ENCODE measurements at regions not wholly inside any gene's neighbourhood (a gene's known extent, or its start where the extent isn't known, plus 50 kb on each side); places are given as distances from the start of the nearest gene placed in this dataset.
"Not testable (repeated sequence)": the region's sequence is repeated elsewhere in the genome, so short reads cannot be mapped to it uniquely, and the experiment has no call there.

- no peak for DNase-seq
Observed at GRCh38 chr7:28315565-28316410, 96.5 kb upstream of the CREB5 start.

GRCh38 chr7:28316489-28316888 lies 95.8 kb upstream of the CREB5 start:
- no peak for DNase-seq
- in situ Hi-C loops (cut with HindIII; ENCODE audit: low pct_ligation_motif_present, low pct_unique_long_range_greater_than_20kb, low sequenced_read_pairs) = no loop called here

More at GRCh38 chr7:28315565-28316410, 96.5 kb upstream of the CREB5 start:
- in situ Hi-C loops (cut with HindIII; ENCODE audit: low pct_ligation_motif_present, low pct_unique_long_range_greater_than_20kb, low sequenced_read_pairs) = no loop called here

GRCh38 chr7:28318101-28318762 lies 94.1 kb upstream of the CREB5 start:
- in situ Hi-C loops (cut with HindIII; ENCODE audit: low pct_ligation_motif_present, low pct_unique_long_range_greater_than_20kb, low sequenced_read_pairs) = no loop called here
- DNase-seq = no peak

- in situ Hi-C loops (cut with HindIII; ENCODE audit: low pct_ligation_motif_present, low pct_unique_long_range_greater_than_20kb, low sequenced_read_pairs) = no loop called here
- no peak for DNase-seq
Observed at GRCh38 chr7:28323833-28324232, 88.5 kb upstream of the CREB5 start.

- in situ Hi-C loops (cut with HindIII; ENCODE audit: low pct_ligation_motif_present, low pct_unique_long_range_greater_than_20kb, low sequenced_read_pairs) = no loop called here
- DNase-seq = no peak
Observed at GRCh38 chr7:28328146-28328545, 84.2 kb upstream of the CREB5 start.

- in situ Hi-C loops (cut with HindIII; ENCODE audit: low pct_ligation_motif_present, low pct_unique_long_range_greater_than_20kb, low sequenced_read_pairs) = no loop called here
- no peak for DNase-seq
Observed at GRCh38 chr7:28328822-28329660, 83.3 kb upstream of the CREB5 start.

- no peak for DNase-seq
- in situ Hi-C loops (cut with HindIII; ENCODE audit: low pct_ligation_motif_present, low pct_unique_long_range_greater_than_20kb, low sequenced_read_pairs) = no loop called here
Observed at GRCh38 chr7:28329661-28330363, 82.5 kb upstream of the CREB5 start.

GRCh38 chr7:28330384-28331070 lies 81.8 kb upstream of the CREB5 start:
- no peak for DNase-seq
- in situ Hi-C loops (cut with HindIII; ENCODE audit: low pct_ligation_motif_present, low pct_unique_long_range_greater_than_20kb, low sequenced_read_pairs) = no loop called here

- DNase-seq = no peak
- in situ Hi-C loops (cut with HindIII; ENCODE audit: low pct_ligation_motif_present, low pct_unique_long_range_greater_than_20kb, low sequenced_read_pairs) = no loop called here
Observed at GRCh38 chr7:28332046-28332445, 80.3 kb upstream of the CREB5 start.

- DNase-seq = not testable (repeated sequence)
Observed at GRCh38 chr7:28333548-28333947, 78.8 kb upstream of the CREB5 start.

GRCh38 chr7:28336806-28337205 lies 75.5 kb upstream of the CREB5 start:
- no peak for DNase-seq
- in situ Hi-C loops (cut with HindIII; ENCODE audit: low pct_ligation_motif_present, low pct_unique_long_range_greater_than_20kb, low sequenced_read_pairs) = no loop called here

More at GRCh38 chr7:28333548-28333947, 78.8 kb upstream of the CREB5 start:
- in situ Hi-C loops (cut with HindIII; ENCODE audit: low pct_ligation_motif_present, low pct_unique_long_range_greater_than_20kb, low sequenced_read_pairs) = not testable (repeated sequence)

- in situ Hi-C loops (cut with HindIII; ENCODE audit: low pct_ligation_motif_present, low pct_unique_long_range_greater_than_20kb, low sequenced_read_pairs) = no loop called here
- no peak for DNase-seq
Observed at GRCh38 chr7:28338041-28338440, 74.3 kb upstream of the CREB5 start.

- DNase-seq = no peak
- in situ Hi-C loops (cut with HindIII; ENCODE audit: low pct_ligation_motif_present, low pct_unique_long_range_greater_than_20kb, low sequenced_read_pairs) = no loop called here
Observed at GRCh38 chr7:28343462-28343861, 68.9 kb upstream of the CREB5 start.

- DNase-seq = no peak
- in situ Hi-C loops (cut with HindIII; ENCODE audit: low pct_ligation_motif_present, low pct_unique_long_range_greater_than_20kb, low sequenced_read_pairs) = no loop called here
Observed at GRCh38 chr7:28346256-28346655, 66.1 kb upstream of the CREB5 start.

- no peak for DNase-seq
- in situ Hi-C loops (cut with HindIII; ENCODE audit: low pct_ligation_motif_present, low pct_unique_long_range_greater_than_20kb, low sequenced_read_pairs) = no loop called here
Observed at GRCh38 chr7:28346676-28347363, 65.5 kb upstream of the CREB5 start.

GRCh38 chr7:28347475-28348318 lies 64.6 kb upstream of the CREB5 start:
- DNase-seq = no peak
- in situ Hi-C loops (cut with HindIII; ENCODE audit: low pct_ligation_motif_present, low pct_unique_long_range_greater_than_20kb, low sequenced_read_pairs) = no loop called here

GRCh38 chr7:28348636-28349035 lies 63.7 kb upstream of the CREB5 start:
- no peak for DNase-seq
- in situ Hi-C loops (cut with HindIII; ENCODE audit: low pct_ligation_motif_present, low pct_unique_long_range_greater_than_20kb, low sequenced_read_pairs) = no loop called here
